SK-N-MC (cell line): ENCODE measurements at regions not wholly inside any gene's neighbourhood (a gene's known extent, or its start where the extent isn't known, plus 50 kb on each side); places are given as distances from the start of the nearest gene placed in this dataset.

Source experiments
- FOXP2 ChIP-seq: optimal IDR thresholded peaks from 2 replicates; pipeline ENCODE3; 2011; ENCODE audit warnings: mild to moderate bottlenecking, moderate library complexity; ENCODE audit not compliant: insufficient read depth; ENCODE audit errors: extremely low read length, control extremely low read depth
- POLR2AphosphoS5 ChIP-seq: IDR thresholded peaks from 2 replicates; pipeline ENCODE4 v1.6.1; 2012; ENCODE audit warnings: mild to moderate bottlenecking, low read depth, low read length, borderline replicate concordance

DNA sequence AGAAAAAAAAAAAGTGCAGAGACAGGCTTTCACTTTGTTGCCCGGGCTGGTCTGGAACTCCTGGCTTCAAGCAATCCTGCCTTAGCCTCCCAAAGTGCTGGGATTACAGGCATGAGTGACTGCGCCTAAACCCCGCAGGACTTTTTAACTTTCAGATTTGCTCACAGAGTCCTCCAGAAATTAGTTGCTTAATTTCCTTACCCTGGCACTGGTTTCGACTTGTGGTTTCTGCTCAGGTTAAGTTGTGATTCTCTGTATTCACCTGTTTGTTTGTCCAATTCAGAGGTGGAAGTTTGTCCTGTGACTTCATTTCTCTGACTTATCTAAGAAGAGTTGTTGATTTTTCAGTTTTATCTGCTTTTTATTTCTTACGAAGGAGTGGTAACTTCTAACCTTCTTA lies 238.1 kb downstream of the TMEM182 start:
- TF ChIP-seq FOXP2, result no peak
- TF ChIP-seq POLR2AphosphoS5, result no peak
